Left renal cortex interstitium (tissue), 4 donors: ENCODE measurements at regions not wholly inside any gene's neighbourhood (a gene's known extent, or its start where the extent isn't known, plus 50 kb on each side); places are given as distances from the start of the nearest gene placed in this dataset.
A peak's percentile ranks its signal among the peaks of the same experiment; 100 is the strongest.
"Not testable (repeated sequence)": the region's sequence is repeated elsewhere in the genome, so short reads cannot be mapped to it uniquely, and the experiment has no call there.

Source experiments
- DNase-seq, 4 donors: peaks; one replicate each; pipeline ENCODE4 v3.0.0-alpha.2; 2013; ENCODE audit warnings: low read depth in 4 of 4, low spot score in 2 of 4, missing footprints in 1 of 4

GRCh38 chr3:81829272-81829671 is 67.8 kb upstream of the GBE1 start:
- not testable (repeated sequence) for DNase-seq

DNA sequence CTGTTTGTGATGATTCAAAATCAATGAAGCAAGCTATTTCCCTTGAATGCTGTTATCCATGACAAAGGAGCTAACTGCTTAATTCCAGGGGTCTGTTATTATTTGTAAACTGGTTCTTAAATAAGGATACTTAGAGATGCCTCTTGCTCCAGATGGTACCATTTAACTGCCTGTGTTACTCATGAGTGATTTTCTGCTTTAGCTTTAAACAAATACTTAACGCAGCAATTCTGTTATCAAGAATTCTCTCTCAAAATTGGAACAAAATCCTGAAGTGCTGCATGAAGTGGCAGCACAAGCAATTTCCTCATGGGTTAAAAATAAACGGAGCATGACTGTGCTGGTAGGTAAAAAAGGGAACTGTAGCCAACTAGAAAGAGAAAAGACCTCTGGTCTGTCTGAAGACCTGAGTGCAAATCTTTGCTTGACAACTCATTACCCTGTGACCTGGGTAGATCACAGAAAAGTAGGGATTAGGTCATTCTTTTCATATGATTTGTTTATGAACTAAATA is 62.5 kb upstream of the GBE1 start:
- DNase-seq: peak in 1 of 4 donors; percentile 33

DNA sequence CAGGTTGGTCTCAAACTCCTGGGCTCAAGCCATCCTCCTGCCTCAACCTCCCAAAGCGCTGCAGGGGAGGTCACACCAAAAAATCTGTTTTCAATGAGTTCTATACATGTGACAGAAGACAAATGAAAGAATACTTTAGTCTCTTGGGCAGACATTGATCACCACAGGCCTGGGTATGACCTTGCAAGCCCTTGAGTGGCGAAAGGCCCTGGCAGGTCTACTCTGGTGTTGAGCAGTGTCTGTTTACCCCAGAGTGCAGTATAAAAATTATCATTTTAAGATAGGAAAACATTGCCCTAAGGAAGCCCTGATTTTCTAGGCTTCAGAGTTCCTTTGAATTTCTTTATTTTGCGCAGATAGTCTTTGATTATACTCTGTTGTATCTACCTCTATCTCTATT is 61.6 kb upstream of the GBE1 start:
- DNase-seq: no peak

GRCh38 chr3:81816473-81817250 is 55.2 kb upstream of the GBE1 start:
- DNase-seq: peak in 3 of 4 donors; percentile 62 to 74 (median 67)

GRCh38 chr3:81812098-81812497 is 50.7 kb upstream of the GBE1 start:
- DNase-seq: not testable (repeated sequence)
